ENCODE measurements at regions not wholly inside any gene's neighbourhood (a gene's known extent, or its start where the extent isn't known, plus 50 kb on each side); places are given as distances from the start of the nearest gene placed in this dataset.

GRCh38 chr1:80982831-80983230 is 817.9 kb upstream of the ADGRL2 start:
- FAIRE-seq (no peak), DNase-seq (ENCODE audit: insufficient read length, low spot score) (no peak)
- TF ChIP-seq POLR2A (IDR thresholded peaks at IDR 0.05; ENCODE audit: low read depth, low read length): no peak

- no peak for FAIRE-seq
- TF ChIP-seq POLR2A (IDR thresholded peaks at IDR 0.05; ENCODE audit: low read depth, low read length): no peak
- no peak for DNase-seq (ENCODE audit: insufficient read length, low spot score)
Observed at GRCh38 chr1:80973101-80973500, 827.6 kb upstream of the ADGRL2 start.

GRCh38 chr1:80966266-80966665 is 834.5 kb upstream of the ADGRL2 start:
- DNase-seq (ENCODE audit: insufficient read length, low spot score) (no peak), FAIRE-seq (no peak)
- TF ChIP-seq POLR2A (IDR thresholded peaks at IDR 0.05; ENCODE audit: low read depth, low read length): no peak

GRCh38 chr1:80962564-80962963 is 838.2 kb upstream of the ADGRL2 start:
- no peak for TF ChIP-seq POLR2A (IDR thresholded peaks at IDR 0.05; ENCODE audit: low read depth, low read length)
- FAIRE-seq: no peak
- no peak for DNase-seq (ENCODE audit: insufficient read length, low spot score)

- TF ChIP-seq POLR2A (IDR thresholded peaks at IDR 0.05; ENCODE audit: low read depth, low read length): no peak
- FAIRE-seq (no peak), DNase-seq (ENCODE audit: insufficient read length, low spot score) (no peak)
Observed at GRCh38 chr1:80961464-80962190, 839.1 kb upstream of the ADGRL2 start.

GRCh38 chr1:80933346-80933745 is 867.4 kb upstream of the ADGRL2 start:
- TF ChIP-seq POLR2A (IDR thresholded peaks at IDR 0.05; ENCODE audit: low read depth, low read length): no peak
- FAIRE-seq (no peak), DNase-seq (ENCODE audit: insufficient read length, low spot score) (no peak)

DNA sequence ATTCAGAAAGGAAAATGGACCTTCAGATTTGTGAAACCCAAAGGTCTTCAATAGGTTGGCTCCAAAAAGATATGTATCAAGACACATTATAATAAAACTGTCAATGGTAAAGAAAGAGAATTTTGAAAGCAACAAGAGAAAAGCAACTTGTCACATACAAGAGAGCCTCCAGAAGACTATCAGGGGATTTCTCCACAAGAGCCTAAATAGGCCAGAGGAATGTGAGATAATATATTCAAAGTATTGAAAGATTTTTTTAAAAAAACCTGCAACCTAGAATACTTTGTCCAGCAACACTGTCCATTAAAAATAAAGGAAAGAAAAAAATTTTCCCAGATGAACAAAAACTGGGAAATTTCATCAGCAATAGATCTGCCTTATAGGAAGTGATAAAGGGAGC is 869.6 kb upstream of the ADGRL2 start:
- FAIRE-seq: no peak
- no peak for TF ChIP-seq POLR2A (IDR thresholded peaks at IDR 0.05; ENCODE audit: low read depth, low read length)
- DNase-seq (ENCODE audit: insufficient read length, low spot score): no peak

DNA sequence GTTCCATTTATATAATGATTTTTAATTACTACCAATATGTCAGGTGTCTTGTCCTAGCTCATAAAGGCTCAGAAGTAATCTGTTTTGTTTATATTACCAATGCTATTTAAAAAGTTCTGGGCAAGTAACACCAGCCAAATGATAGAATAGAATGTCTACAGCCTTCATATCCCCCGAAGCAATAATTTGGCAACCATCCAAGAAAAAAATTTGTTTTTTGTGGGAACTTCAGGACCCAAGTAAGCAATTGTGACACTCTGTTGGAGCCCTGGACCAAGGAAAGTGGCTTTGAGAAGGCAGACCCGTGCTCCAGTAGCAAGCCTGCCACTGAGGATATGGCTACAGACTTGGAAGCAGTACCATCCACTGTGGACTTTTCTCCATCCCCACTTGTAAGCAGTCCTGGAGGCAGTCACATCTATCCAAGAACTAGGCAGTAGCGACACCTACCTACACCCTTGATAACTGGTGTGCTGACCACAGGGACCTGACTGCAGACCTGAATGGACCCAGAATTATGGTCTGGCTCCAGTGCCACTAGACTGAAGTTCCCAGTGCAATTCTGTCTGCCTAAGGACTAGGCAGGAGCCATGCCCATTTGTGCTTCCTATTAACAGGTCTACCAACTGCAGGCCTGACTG is 870.7 kb upstream of the ADGRL2 start:
- DNase-seq (ENCODE audit: insufficient read length, low spot score) (no peak), FAIRE-seq (no peak)
- no peak for TF ChIP-seq POLR2A (IDR thresholded peaks at IDR 0.05; ENCODE audit: low read depth, low read length)

DNA sequence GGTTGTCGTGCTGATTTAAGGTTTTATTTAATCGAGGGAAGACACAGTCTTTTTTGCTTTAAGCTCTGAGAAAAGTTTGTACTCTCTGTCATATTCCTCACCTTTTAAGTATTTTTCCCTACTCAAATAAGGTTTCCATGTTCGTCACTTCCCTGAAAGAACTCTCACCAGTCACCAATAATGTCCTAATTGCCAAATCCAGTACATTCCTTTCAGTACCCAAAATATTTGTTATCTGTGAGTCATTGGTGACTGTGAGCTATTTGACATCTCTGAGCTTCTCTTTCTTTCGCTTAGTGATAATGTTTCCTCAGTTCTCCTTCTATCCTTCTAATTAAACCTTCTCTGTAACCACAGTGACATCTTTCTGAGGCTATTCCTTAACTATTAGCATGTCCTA is 874.2 kb upstream of the ADGRL2 start:
- DNase-seq (ENCODE audit: insufficient read length, low spot score) (no peak), FAIRE-seq (no peak)
- TF ChIP-seq POLR2A (IDR thresholded peaks at IDR 0.05; ENCODE audit: low read depth, low read length): no peak

DNA sequence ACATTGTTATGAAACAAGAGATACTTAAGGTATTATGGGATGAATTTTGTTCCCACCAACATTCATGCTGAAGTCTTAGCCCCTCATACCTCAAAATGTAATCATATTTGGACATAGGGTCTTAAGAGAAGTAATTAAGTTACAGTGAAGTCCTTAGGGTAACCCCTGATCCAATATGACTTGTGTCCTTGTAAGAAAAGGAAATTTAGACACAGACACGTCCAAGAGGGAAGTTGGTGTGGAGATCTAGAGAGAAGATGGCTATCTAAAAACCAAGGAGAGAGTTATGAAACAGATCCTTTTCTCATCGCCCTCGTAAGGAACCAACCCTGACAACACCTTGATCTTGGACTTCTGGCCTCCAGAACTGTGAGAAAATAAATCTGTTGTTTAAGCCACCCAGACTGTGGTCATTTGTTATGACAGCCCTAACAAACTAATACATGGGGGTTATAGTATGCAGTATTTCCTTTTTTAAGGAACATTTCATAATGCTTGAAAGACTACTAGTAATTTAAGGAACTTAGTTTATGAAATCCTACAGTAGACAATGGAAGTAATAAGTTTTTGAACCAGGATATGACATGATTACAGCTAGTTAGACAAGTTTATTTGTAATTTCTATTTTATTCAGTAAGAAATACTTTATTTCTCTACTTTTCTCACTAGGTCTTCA is 875.5 kb upstream of the ADGRL2 start:
- TF ChIP-seq POLR2A (IDR thresholded peaks at IDR 0.05; ENCODE audit: low read depth, low read length): no peak
- DNase-seq (ENCODE audit: insufficient read length, low spot score) (no peak), FAIRE-seq (no peak)

GRCh38 chr1:80924290-80924689 is 876.4 kb upstream of the ADGRL2 start:
- DNase-seq (ENCODE audit: insufficient read length, low spot score): no peak

GRCh38 chr1:80922906-80923305 is 877.8 kb upstream of the ADGRL2 start:
- DNase-seq (ENCODE audit: insufficient read length, low spot score): no peak
- TF ChIP-seq POLR2A (IDR thresholded peaks at IDR 0.05; ENCODE audit: low read depth, low read length): no peak
- no peak for FAIRE-seq

More at GRCh38 chr1:80924290-80924689, 876.4 kb upstream of the ADGRL2 start:
- TF ChIP-seq POLR2A (IDR thresholded peaks at IDR 0.05; ENCODE audit: low read depth, low read length): no peak
- no peak for FAIRE-seq

DNA sequence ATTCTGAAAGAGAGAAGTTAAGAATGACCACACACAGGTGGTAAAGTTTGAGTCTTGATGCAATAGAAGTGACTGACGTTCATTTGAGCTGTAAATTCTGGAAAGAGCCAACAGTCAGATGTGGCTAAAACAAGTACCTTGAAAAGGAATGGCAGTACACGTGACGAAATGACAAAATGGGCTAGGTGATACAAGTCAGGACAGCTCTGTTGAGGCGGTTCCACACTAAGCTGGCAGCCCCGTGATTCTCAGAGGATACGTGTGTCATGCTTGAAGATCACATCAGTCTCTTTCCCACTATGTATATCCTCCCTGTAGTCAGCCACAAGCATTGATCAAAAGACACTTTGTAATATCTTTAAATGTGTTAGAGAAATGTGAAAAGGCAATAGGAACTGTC is 881.3 kb upstream of the ADGRL2 start:
- FAIRE-seq (no peak), DNase-seq (ENCODE audit: insufficient read length, low spot score) (no peak)
- no peak for TF ChIP-seq POLR2A (IDR thresholded peaks at IDR 0.05; ENCODE audit: low read depth, low read length)

DNA sequence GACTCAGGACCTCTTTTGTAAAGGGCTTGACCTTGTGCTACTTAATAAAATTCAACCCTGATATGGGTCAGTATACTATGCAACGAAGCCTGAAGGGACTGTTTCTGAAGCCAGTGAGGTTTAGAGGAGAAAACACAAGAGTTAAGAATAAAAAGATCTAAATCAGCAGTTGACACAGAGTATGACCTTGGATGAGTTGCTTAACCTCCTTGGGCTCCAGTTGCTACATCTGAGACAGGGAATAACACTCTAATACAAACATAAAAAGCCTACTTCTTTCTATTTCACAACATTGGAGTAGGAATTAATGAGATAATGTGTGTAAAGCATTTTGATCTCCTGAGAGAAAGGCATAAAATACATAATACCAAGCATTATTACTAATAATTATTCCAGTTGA is 882.4 kb upstream of the ADGRL2 start:
- FAIRE-seq (no peak), DNase-seq (ENCODE audit: insufficient read length, low spot score) (no peak)
- TF ChIP-seq POLR2A (IDR thresholded peaks at IDR 0.05; ENCODE audit: low read depth, low read length): no peak

- DNase-seq (ENCODE audit: insufficient read length, low spot score) (no peak), FAIRE-seq (no peak)
- TF ChIP-seq POLR2A (IDR thresholded peaks at IDR 0.05; ENCODE audit: low read depth, low read length): no peak
Observed at GRCh38 chr1:80917826-80918225, 882.9 kb upstream of the ADGRL2 start.
